Activated CD8-positive, alpha-beta T cell treated with anti-CD3 and anti-CD28 coated beads, Interleukin-2, amount 10 ng/mL, durations not matched to agents 7 days and 5 days (primary cell): ENCODE measurements at regions not wholly inside any gene's neighbourhood (a gene's known extent, or its start where the extent isn't known, plus 50 kb on each side); places are given as distances from the start of the nearest gene placed in this dataset.
"Not testable (repeated sequence)": the region's sequence is repeated elsewhere in the genome, so short reads cannot be mapped to it uniquely, and the experiment has no call there.

ENCODE experiments used
- ATAC-seq: fragments of 150-1000 bp; cut with Tn5 transposase; one replicate; pipeline ENCODE4 v1.10.0; 2021; ENCODE audit warnings: moderate library complexity
- CTCF ChIA-PET: fragments of 350-600 bp; sonication (Branson Sonifier 250); formaldehyde crosslinking; loops from one replicate; lab custom pipeline; 2021; ENCODE audit warnings: antibody characterized with exemption; lab: Charles Lee
- POLR2A ChIA-PET: fragments of 350-600 bp; sonication (Branson Sonifier 250); formaldehyde crosslinking; loops from one replicate; lab custom pipeline; 2021; ENCODE audit warnings: antibody characterized with exemption; lab: Charles Lee
- DNase-seq: peaks from one replicate; pipeline ENCODE4 v3.0.0-alpha.2; 2020
- H3K27ac Mint-ChIP-seq: one replicate; pipeline ENCODE4 v1.8.0; 2021; ENCODE audit warnings: mild to moderate bottlenecking, mixed read lengths
- H3K27me3 Mint-ChIP-seq: one replicate; pipeline ENCODE4 v1.8.0; 2021; ENCODE audit warnings: low read depth, mixed read lengths
- H3K36me3 Mint-ChIP-seq: one replicate; pipeline ENCODE4 v1.8.0; 2021; ENCODE audit warnings: low read depth, mixed read lengths
- H3K4me1 Mint-ChIP-seq: one replicate; pipeline ENCODE4 v1.8.0; 2021; ENCODE audit warnings: low read depth, mixed read lengths
- H3K4me3 Mint-ChIP-seq: one replicate; pipeline ENCODE4 v1.8.0; 2021; ENCODE audit warnings: mild to moderate bottlenecking, mixed read lengths
- H3K9me3 Mint-ChIP-seq: one replicate; pipeline ENCODE4 v1.8.0; 2022; ENCODE audit warnings: mixed read lengths; ENCODE audit not compliant: insufficient read depth

- H3K4me3 Mint-ChIP-seq: no peak overlapping the region
- ChIA-PET POLR2A (no interaction called here), CTCF (no interaction called here)
- H3K4me1 Mint-ChIP-seq: no peaks in the 10 kb centered on the region
- H3K36me3 Mint-ChIP-seq: no peaks in the 10 kb centered on the region
- no peak for ATAC-seq
- no peak overlapping the region for H3K27ac Mint-ChIP-seq
- no peaks in the 10 kb centered on the region for H3K9me3 Mint-ChIP-seq
- no peak for DNase-seq
- no peaks in the 10 kb centered on the region for H3K27me3 Mint-ChIP-seq
Observed at GRCh38 chr10:57943701-57944100, 324.0 kb downstream of the IPMK start.

DNA sequence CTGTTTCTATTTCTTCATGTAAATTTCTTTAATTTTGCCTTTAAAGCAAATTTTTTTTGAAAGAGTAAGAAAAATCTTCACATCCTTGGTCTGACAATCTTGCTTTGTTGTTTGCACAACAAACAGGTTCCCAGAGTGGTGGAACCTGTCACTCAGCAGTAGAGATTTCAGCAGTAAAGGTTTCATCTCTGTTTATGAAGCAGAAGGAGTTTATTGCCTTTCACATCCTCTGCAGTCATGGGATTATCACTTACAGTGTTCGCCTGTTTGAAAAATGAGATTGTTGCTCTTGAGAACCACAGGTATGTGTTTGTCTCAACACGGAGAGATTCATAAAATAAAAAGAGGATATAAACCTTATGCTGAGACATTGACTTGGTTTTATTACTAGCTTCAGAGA, 342.6 kb downstream of the IPMK start:
- Mint-ChIP-seq H3K4me3 (no peak overlapping the region), H3K27me3 (no peaks in the 10 kb centered on the region), H3K9me3 (no peaks in the 10 kb centered on the region), H3K4me1 (no peaks in the 10 kb centered on the region), H3K36me3 (no peaks in the 10 kb centered on the region), H3K27ac (no peak overlapping the region)
- CTCF ChIA-PET: no interaction called here
- DNase-seq (no peak), ATAC-seq (no peak)
- POLR2A ChIA-PET: no interaction called here

- H3K4me3 Mint-ChIP-seq: no peak overlapping the region
- no peak for DNase-seq
- H3K4me1 Mint-ChIP-seq: no peaks in the 10 kb centered on the region
- no peak overlapping the region for H3K27ac Mint-ChIP-seq
- no peaks in the 10 kb centered on the region for H3K36me3 Mint-ChIP-seq
- CTCF ChIA-PET: no interaction called here
- no peaks in the 10 kb centered on the region for H3K9me3 Mint-ChIP-seq
- POLR2A ChIA-PET: no interaction called here
- H3K27me3 Mint-ChIP-seq: no peaks in the 10 kb centered on the region
- no peak for ATAC-seq
Observed at GRCh38 chr10:57921140-57921539, 346.6 kb downstream of the IPMK start.

DNA sequence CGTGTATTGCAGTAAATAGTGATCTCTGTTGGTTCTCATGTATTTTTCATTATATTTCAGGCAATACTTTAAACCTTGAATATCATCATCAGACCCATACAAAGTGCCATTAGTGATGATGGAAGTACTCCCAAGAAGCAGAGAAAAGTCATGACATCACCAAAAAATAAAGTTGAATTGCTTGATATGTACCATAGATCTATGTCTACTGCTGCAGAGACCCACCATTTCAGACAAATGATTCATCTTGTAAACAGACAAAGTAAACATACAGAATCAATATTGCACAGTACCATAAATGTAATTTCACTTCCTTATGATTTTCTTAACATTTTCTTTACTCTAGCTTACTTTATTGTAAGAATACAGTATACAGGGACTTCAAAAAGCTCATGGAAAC, 347.8 kb downstream of the IPMK start:
- DNase-seq: no peak
- Mint-ChIP-seq H3K27me3 (no peaks in the 10 kb centered on the region), H3K9me3 (no peaks in the 10 kb centered on the region), H3K4me3 (no peak overlapping the region), H3K36me3 (no peaks in the 10 kb centered on the region), H3K4me1 (no peaks in the 10 kb centered on the region), H3K27ac (no peak overlapping the region)
- ChIA-PET POLR2A (no interaction called here), CTCF (interaction anchor here (1.2 kb wide), 1 partner anchor 9 kb away, joined by 3 read pairs; no protein-coding TSS in a partner anchor)
- no peak for ATAC-seq

DNA sequence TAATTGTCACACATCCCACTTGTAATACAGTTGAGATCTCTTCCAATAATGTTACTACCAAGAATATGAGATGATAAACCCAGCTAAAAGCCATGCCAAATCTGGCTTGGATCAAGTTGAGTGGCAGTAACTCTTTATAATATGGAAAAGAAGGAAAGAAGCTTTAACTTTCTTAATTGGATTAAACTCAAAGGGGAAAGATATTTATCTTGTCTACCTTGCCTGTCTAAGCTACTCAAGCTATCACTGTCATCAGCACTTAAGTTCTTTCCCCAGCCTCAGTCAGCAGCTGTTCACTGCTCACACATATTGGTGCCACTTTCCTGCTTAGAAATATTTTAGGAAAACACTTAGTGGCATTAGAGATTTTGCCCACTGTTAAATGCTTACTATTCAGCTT, 350.7 kb downstream of the IPMK start:
- Mint-ChIP-seq H3K9me3 (no peaks in the 10 kb centered on the region), H3K27ac (no peak overlapping the region), H3K4me1 (no peaks in the 10 kb centered on the region), H3K4me3 (no peak overlapping the region), H3K36me3 (no peaks in the 10 kb centered on the region), H3K27me3 (no peaks in the 10 kb centered on the region)
- DNase-seq (no peak), ATAC-seq (no peak)
- POLR2A ChIA-PET: no interaction called here
- CTCF ChIA-PET: no interaction called here

DNA sequence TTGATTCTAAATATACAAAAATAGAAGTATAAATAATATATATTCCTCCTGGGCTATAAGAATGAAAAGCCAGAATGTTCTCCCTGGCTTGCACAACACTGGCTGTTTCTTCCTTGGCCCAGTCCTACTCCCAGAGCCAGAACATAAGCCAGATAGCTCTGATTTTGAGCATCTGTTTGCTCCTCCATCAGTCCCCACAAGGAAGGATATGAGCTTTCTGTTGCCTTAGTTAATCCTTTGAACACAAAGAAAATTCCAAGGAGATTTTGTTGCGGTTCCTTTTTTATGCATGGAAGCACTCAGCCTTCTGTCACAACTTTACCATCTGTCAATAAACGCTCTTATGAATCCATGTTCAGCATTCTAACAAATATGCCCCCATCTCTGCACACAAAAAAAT, 361.8 kb downstream of the IPMK start:
- Mint-ChIP-seq H3K4me1 (no peaks in the 10 kb centered on the region), H3K27me3 (no peaks in the 10 kb centered on the region), H3K9me3 (peaks cover 4% of the 10 kb centered on the region), H3K36me3 (no peaks in the 10 kb centered on the region), H3K27ac (no peak overlapping the region), H3K4me3 (no peak overlapping the region)
- DNase-seq (no peak), ATAC-seq (no peak)
- POLR2A ChIA-PET: no interaction called here
- CTCF ChIA-PET: no interaction called here

DNA sequence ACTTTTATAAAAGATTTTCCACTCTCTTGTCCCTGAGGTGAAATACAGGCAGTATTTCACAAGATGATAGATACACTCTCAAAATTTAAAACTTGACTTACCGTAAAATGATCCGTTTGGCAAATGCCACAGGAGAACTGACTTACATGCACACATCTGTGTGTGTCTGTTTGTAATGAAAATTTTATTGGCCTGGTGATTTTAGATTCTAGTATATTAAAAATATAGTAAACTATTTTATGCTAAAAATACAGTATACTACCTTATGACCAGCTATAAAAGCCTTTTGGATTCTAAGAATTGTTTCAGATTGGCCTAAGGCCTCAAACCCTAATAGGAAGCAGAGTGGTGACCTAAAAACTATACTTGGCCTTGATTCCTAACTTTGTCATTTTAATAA, 362.7 kb downstream of the IPMK start:
- ChIA-PET CTCF (no interaction called here), POLR2A (no interaction called here)
- Mint-ChIP-seq H3K9me3 (no peaks in the 10 kb centered on the region), H3K36me3 (no peaks in the 10 kb centered on the region), H3K4me3 (no peak overlapping the region), H3K27ac (no peak overlapping the region), H3K27me3 (no peaks in the 10 kb centered on the region), H3K4me1 (no peaks in the 10 kb centered on the region)
- DNase-seq: no peak
- ATAC-seq: no peak

GRCh38 chr10:57898231-57898630, 369.5 kb downstream of the IPMK start:
- no peak for DNase-seq
- no peak for ATAC-seq
- Mint-ChIP-seq H3K27ac (no peak overlapping the region), H3K9me3 (no peaks in the 10 kb centered on the region), H3K36me3 (no peaks in the 10 kb centered on the region), H3K4me3 (no peak overlapping the region), H3K27me3 (no peaks in the 10 kb centered on the region), H3K4me1 (no peaks in the 10 kb centered on the region)
- ChIA-PET POLR2A (interaction anchor here (0.7 kb wide), 1 partner anchor 33 kb away, joined by 3 read pairs; no protein-coding TSS in a partner anchor), CTCF (no interaction called here)

DNA sequence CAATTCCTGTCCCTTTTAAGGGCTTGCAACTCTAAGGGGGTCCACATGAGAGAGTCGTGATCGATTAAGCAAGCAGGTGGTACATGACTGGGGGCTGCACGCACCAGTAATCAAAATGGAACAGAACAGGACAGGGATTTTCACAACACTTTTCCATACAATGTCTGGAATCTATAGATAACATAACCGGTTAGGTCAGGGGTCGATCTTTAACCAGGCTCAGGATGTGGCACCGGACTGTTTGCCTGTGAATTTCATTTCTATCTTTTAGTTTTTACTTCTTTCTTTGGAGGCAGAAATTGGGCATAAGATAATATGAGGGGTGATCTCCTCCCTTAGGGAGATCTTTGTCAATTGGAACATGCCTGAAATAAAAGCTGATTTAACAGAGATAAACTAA, 370.1 kb downstream of the IPMK start:
- H3K4me3 Mint-ChIP-seq: no peak overlapping the region
- DNase-seq: no peak

DNA sequence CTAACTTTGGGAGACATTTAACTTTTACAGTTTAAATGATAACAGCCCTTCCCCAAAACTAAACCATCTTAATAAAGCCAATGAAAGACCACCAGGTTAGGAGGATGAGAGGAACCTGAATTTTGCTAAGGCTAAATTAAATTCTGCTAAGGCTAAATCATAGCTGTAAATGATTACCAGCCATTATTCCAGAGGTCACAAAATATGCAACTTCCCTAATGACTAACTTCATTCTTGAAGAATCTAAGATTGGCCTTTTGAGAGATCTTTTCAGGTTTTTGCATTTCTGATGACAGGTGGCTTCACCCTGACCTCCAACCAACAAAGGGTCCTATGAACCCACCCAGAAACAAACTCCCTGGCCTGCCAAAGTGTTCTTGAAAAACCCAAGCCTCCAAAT, 373.3 kb downstream of the IPMK start:
- Mint-ChIP-seq H3K27me3 (no peaks in the 10 kb centered on the region), H3K4me1 (no peaks in the 10 kb centered on the region), H3K27ac (no peak overlapping the region), H3K9me3 (peaks cover 3% of the 10 kb centered on the region), H3K4me3 (no peak overlapping the region), H3K36me3 (no peaks in the 10 kb centered on the region)
- DNase-seq: no peak
- ATAC-seq: no peak
- ChIA-PET CTCF (no interaction called here), POLR2A (no interaction called here)

More for the DNA sequence above, 370.1 kb downstream of the IPMK start:
- Mint-ChIP-seq H3K9me3 (no peaks in the 10 kb centered on the region), H3K27ac (no peak overlapping the region), H3K27me3 (no peaks in the 10 kb centered on the region), H3K36me3 (no peaks in the 10 kb centered on the region), H3K4me1 (no peaks in the 10 kb centered on the region)
- CTCF ChIA-PET: no interaction called here
- POLR2A ChIA-PET: interaction anchor here (0.7 kb wide), 1 partner anchor 32 kb away, joined by 3 read pairs; no protein-coding TSS in a partner anchor
- ATAC-seq: no peak

GRCh38 chr10:57891201-57892006, 376.3 kb downstream of the IPMK start:
- ATAC-seq: no peak
- Mint-ChIP-seq H3K27me3 (no peaks in the 10 kb centered on the region), H3K36me3 (no peaks in the 10 kb centered on the region), H3K27ac (no peak overlapping the region), H3K4me1 (no peaks in the 10 kb centered on the region), H3K4me3 (no peak overlapping the region), H3K9me3 (peaks cover 4% of the 10 kb centered on the region)
- CTCF ChIA-PET: no interaction called here
- no peak for DNase-seq
- POLR2A ChIA-PET: no interaction called here

DNA sequence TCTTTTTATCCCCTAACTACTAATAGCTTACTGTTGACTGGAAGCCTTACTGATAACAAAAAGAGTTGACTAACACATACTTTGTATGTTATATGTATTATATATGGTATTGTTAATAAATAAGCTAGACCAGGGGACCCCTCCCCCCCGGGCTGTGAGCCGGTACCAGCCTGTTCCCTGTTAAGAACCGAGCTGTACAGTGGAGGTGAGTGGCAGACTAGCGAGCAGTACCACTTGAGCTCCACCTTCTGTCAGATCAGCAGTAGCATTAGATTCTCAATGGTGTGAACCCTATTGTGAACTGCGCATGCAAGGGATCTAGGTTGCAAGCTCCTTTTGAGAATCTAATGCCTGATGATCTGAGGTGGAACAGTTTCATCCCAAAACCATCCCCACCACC, 377.0 kb downstream of the IPMK start:
- Mint-ChIP-seq H3K4me1 (no peaks in the 10 kb centered on the region), H3K9me3 (peaks cover 4% of the 10 kb centered on the region), H3K36me3 (no peaks in the 10 kb centered on the region), H3K27me3 (no peaks in the 10 kb centered on the region), H3K27ac (no peak overlapping the region), H3K4me3 (no peak overlapping the region)
- POLR2A ChIA-PET: no interaction called here
- DNase-seq (no peak), ATAC-seq (no peak)
- CTCF ChIA-PET: no interaction called here

DNA sequence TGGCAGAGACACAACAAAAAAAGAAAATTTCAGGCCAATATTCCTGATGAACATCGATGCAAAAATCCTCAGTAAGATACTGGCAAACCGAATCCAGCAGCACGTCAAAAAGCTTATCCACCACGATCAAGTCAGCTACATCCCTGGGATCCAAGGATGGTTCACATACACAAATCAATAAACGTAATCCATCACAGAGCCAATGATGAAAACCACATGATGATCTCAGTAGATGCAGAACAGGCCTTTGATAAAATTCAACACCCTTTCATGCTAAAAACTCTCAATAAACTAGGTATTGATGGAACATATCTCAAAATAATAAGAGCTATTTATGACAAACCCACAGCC, 382.1 kb downstream of the IPMK start:
- DNase-seq, CTCF ChIA-PET, H3K27ac Mint-ChIP-seq, H3K27me3 Mint-ChIP-seq, H3K36me3 Mint-ChIP-seq, H3K9me3 Mint-ChIP-seq, ATAC-seq, H3K4me1 Mint-ChIP-seq, POLR2A ChIA-PET, H3K4me3 Mint-ChIP-seq: not testable (repeated sequence)
